HTR-8/SVneo (cell line): ENCODE measurements at regions not wholly inside any gene's neighbourhood (a gene's known extent, or its start where the extent isn't known, plus 50 kb on each side); places are given as distances from the start of the nearest gene placed in this dataset.
A peak's percentile ranks its signal among the peaks of the same experiment; 100 is the strongest.

Source experiments
- DNase-seq: peaks from one replicate; pipeline ENCODE4 v3.0.0; 2011; ENCODE audit warnings: low spot score, mixed read lengths; ENCODE audit not compliant: insufficient read length
- FAIRE-seq: peaks from 2 replicates; lab custom pipeline; 2011; peaks lifted over from hg19 to GRCh38; lab: Jason Lieb, UNC

DNA sequence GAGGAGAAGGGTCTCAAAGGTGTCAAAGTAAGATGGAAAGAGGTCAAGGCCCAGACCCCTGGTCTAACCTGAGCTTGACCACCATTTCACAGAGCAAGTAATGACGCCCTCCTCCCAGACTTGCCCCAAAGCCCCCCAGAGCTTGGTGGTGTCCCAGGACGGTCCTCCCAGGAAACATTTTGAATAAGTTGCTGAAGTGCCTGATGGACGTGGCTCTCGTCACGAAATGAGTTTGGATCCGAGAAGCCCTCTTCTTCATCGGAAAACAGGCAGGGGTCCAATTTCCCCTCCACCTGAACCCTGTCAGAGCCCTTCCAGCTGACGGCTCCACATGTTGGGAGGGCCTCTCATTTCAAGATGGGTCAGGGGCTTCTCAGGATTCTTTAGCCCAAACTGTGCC lies 54.5 kb upstream of the TPM4 start:
- DNase-seq (no peak), FAIRE-seq (no peak)

DNA sequence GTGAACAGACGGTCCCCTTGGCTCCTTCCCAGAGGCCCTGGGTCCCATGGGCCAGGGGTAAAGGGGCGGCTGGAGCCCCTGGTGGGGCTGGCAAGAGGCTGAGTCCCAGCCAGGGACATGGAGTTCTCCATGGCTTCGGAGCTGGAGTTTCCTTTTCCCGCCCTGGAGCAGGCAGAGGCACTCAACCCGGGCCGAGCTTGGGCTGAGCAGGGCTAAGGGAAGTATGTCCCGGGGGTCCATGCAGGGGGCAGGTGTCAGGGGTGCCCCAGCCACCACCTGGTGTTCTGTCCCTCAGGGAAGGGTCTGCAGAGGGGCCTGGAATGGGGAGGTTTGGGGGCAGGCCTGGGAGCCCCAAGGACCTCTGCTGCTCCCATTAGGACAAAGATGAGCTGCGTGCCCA lies 54.0 kb upstream of the TPM4 start:
- DNase-seq, result no peak
- no peak for FAIRE-seq

DNA sequence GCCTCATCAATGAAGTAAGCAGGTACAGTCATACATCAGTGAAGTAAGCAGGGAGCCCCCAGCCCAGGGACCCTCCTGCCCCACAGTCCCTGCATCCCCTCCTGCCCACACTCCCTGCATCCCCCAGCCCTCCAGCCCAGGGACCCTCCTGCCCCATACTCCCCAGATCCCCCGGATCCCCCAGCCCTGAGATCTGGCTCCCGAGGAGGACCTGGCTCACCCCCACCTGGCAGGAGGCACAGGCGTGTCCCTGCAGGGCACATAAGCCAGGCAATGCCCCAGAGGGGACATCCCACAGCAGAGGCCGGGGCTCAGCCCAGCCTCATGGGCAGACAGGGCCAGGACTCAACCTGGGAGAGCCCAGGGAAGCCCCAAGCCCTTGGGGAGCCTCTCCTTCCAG lies 53.6 kb upstream of the TPM4 start:
- FAIRE-seq, result no peak
- no peak for DNase-seq

DNA sequence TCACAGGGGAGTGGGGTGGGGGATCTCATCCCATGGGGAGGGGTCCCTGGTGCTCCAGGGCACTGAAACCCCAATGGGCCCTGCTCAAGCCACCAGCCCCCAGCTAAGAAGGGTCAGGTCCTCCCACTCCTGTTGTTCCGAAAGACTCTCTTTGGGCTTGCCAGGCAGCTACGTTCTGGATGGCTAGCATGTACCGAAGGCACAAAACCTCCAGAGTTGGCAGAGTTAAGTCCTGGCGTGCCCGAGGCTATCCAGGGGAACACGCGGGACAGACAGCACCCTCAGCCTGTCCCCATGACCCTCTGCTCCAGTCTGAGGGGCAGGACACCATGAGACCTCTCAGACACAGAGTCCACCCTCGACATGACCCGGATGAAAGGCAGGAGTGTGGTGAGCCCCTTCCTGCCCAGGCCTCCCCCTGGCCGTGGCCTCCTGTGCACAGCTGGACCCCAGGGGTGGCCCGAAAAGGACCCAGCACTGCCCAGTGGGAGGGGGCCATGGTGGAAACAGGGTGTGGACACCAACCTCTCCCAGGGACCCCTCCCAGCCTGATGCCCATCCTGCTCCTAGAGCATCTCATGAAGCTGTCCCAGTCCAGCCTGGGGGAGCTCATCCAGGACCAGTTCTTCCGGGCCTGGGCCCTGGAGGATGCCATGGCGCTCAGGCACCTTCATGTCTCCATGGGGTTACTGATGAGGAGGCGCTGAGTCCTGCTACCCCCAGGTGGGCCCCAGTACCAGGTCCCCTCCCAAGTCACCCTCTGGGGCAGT lies 53.0 kb upstream of the TPM4 start:
- DNase-seq (no peak), FAIRE-seq (peak; percentile 20)

- DNase-seq (no peak), FAIRE-seq (no peak)
Observed at GRCh38 chr19:16024266-16025107, 51.8 kb upstream of the TPM4 start.

- DNase-seq, result peak; percentile 81
Observed at GRCh38 chr19:16025108-16026101, 50.9 kb upstream of the TPM4 start.

GRCh38 chr19:16026131-16026530 lies 50.2 kb upstream of the TPM4 start:
- DNase-seq (no peak), FAIRE-seq (no peak)

More at GRCh38 chr19:16025108-16026101, 50.9 kb upstream of the TPM4 start:
- FAIRE-seq, result peak; percentile 81
